SHP77 treated with DMSO at 0.1 percent for 48 hours (cell line): ENCODE measurements at regions not wholly inside any gene's neighbourhood (a gene's known extent, or its start where the extent isn't known, plus 50 kb on each side); places are given as distances from the start of the nearest gene placed in this dataset.
"Not testable (repeated sequence)": the region's sequence is repeated elsewhere in the genome, so short reads cannot be mapped to it uniquely, and the experiment has no call there.

ENCODE experiments used
- DNase-seq: peaks from one replicate; lab custom pipeline; 2025; lab: John Stamatoyannopoulos, UW

DNA sequence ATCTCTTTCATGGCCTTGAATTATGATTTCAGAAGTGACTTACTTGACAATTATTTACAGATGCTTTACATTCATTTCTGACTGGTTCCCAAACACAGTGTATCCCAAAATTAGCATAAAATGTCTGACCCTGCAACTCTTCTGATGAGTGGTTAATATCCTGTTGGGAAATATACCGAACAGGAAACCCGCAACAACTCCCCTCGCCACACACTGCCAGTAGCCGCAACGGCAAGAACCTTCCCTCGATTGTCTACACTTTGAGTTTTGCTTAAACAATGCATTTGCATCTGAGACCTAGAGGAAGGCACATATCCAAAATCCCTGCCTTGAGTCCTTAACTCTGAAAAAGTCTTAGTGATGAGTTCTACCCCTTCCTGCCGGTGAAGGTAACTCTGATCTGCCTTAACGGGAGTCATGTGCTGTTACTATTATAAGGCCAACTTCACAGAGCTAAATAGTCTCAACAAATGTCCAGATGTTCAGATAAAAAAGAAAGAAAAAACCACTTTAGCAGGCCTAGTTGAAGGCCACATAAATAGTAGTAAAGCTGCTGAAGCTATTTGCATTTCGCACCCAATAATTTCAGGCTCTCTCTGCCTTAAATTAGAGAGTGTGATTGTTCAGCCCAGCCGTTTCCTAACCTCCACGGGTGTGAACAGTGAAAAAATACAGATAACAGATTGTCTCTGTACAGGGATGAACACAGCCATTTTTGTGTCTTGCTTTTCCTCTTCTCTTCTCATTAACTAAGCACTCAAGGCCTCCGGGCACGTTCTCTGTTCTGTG is 321.1 kb downstream of the HS3ST3B1 start:
- DNase-seq = no peak

DNA sequence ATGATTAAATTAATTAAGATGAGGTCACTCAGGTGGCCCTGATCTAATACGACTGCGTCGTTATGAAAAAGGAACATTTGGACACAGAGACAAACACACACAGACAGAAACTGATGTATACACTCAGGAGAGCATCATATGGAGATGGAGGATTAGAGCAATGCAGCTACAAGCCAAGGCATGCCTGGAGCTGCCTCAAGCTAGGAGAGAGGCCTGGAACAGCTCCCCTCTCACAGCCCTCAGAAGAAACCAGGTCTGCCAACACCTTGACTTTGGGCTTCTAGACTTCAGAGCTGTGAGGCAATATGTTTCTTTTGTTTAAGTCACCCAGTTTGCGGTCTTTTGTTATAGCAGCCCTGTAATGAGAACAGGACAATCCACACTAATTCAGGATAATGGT is 318.9 kb downstream of the HS3ST3B1 start:
- no peak for DNase-seq

GRCh38 chr17:14616528-14616927 is 315.6 kb downstream of the HS3ST3B1 start:
- DNase-seq = no peak

- DNase-seq = no peak
These were observed 304.4 kb downstream of the HS3ST3B1 start for GRCh38 chr17:14605267-14605599.

DNA sequence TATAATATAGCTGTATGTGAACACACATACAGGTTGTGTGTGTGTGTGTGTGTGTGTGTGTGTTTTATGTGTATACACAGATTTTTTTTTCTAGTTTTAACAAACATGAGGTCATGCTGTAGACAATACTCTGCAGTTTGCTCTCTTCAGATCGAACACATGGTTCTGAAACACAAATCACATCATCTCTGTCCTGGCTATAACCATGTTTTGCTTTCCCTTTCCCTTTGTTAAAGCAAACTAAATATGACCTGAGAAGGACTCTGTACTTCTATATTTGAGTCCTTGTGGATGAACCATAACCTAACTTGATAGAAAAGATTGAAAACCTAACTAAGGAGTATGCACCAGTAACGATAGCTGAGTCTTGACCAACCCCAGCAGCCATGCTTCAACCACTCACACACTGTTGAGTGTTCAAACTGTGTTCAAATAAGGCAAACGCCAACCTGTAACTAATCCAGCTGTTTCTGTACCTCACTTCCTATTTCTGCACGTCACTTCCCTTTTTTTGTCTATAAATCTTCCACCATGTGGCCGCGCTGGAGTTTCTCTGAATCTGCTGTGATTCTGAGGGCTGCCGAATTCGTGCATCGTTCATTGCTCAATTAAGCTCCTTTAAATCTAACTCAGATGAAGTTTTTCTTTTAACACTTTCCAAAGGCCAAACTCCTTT is 303.8 kb downstream of the HS3ST3B1 start:
- DNase-seq = no peak

DNA sequence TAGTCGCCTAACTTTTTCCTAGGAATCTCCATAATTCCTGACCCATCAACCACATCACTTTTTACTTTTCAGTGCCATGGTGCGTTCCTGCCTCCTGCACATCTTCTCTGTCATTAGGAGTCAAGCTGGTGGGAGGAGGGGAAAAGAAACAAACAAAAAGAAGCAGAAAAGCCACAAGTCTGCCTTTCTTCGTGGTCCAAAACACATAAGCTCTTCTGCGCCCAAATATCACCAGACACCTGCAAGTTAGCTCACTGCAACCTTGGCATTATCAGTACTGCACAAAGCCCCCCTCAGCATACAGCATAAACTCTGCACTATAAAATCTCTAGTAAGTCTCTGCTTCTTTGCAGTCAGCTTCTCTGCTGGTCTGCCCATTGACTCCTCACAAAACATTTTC is 295.3 kb downstream of the HS3ST3B1 start:
- no peak for DNase-seq

GRCh38 chr17:14595656-14596055 is 294.8 kb downstream of the HS3ST3B1 start:
- no peak for DNase-seq

- DNase-seq = no peak
These were observed 293.8 kb downstream of the HS3ST3B1 start for GRCh38 chr17:14594690-14595089.

GRCh38 chr17:14593956-14594355 is 293.1 kb downstream of the HS3ST3B1 start:
- DNase-seq = no peak

DNA sequence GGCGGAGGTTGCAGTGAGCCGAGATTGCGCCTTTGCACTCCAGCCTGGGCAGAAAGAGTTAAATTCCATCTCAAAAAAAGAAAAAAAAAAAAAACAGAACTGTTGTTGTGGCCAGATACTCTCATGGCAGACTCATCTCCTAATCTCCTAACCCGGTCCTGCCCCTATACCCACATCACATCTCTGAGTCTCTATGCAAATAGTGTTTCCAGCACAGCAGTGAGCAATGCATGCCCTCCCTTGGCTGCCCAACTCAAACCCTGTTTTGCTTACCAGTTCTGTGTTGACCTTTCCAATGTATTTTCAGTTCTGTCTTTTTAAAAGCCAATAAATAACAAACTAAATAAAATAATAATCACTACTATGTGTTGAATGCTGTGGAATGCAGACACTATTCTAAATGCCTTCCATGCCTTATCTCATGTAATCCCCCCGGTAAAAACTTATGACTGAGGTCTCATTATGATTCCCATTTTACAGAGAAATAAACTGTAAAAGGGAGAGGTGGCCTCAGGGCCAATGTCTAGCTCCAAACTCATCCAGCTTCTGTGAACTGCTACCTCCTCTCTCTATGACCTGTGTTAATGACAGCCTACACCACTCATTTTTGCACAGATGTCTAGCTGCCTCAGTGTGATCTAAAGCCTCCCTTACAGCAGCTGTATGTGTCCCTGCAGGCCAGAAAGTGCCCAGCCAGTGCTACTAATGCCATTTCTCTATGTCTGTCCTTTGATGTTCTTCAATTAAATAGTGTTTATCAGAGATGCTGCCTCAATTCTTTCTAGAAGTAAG is 289.8 kb downstream of the HS3ST3B1 start:
- no peak for DNase-seq

DNA sequence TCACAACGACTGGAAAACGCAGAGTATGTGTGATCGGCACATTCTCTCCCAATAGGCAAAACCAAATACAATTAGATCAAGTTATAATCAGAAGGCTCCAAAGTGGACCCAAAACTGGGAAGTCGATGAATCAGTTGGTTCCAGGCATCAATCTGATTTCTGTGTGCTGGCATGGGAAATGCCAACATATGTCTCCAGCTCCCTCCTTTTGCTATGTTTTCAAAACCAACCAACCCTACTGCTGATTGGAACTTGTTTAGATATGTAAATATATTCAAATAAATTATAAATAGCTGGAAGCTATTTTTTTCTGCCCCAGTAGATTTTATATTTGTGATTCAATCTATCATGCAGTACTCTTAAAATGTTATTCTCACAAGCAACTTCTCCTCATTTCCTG is 284.2 kb downstream of the HS3ST3B1 start:
- DNase-seq = no peak

DNA sequence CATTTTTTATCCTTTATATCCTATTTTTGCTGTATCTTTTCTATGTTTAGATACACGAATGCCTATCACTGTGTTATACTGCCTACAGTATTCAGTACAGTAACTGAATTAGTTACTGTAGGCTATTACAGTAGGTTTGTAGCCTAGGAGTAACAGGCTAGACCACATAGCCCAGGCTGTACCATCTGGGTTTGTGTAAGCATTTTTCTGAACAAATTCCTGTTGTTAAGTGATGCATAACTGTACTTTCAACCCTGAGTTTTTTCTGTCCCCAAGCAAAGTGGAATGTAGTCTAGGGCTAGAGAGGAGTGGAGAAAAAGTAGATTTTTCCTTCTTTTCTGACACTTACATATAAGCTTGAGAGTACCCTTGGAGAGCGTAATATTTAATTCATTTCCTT is 282.1 kb downstream of the HS3ST3B1 start:
- no peak for DNase-seq

- DNase-seq = no peak
These were observed 280.4 kb downstream of the HS3ST3B1 start for GRCh38 chr17:14581186-14581830.

DNA sequence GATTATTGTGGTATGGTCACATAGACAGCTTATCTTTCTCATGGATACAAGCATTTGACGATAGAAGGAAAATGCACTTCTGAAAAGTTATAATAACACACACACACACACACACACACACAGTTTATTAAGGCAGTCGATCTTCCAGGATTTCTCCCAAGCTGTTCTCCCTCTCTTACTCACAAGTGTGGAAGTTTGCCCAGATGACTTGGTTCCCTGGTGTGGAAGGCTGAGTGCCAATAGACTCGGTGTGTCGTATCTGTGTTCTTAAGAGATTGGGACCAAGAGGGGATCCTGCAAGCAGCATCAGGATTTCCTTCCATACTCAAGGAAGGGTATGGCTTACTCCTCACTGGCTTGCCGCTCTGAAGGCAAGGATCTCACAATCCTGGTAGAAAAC is 279.6 kb downstream of the HS3ST3B1 start:
- no peak for DNase-seq

DNA sequence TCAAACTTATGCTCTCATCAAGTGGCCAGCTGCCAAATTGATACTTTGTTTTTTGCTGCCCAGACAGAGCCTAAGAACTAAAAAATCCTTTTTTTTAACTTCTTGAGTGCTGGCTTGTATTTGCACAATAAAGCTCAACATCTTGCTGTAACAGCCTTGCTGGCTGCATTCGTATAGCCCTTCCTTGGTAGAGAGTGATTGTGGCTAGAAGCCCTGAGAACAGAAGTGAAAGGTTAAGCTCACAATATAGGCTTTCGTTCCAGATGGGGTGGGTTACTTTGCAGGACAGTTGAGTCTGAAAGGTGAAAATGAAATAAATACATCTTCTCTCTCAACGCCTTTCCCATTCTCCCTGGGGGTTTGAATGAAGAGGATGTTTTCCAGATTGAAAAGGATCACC is 278.8 kb downstream of the HS3ST3B1 start:
- DNase-seq = no peak

GRCh38 chr17:14575471-14575953 is 274.6 kb downstream of the HS3ST3B1 start:
- no peak for DNase-seq

DNA sequence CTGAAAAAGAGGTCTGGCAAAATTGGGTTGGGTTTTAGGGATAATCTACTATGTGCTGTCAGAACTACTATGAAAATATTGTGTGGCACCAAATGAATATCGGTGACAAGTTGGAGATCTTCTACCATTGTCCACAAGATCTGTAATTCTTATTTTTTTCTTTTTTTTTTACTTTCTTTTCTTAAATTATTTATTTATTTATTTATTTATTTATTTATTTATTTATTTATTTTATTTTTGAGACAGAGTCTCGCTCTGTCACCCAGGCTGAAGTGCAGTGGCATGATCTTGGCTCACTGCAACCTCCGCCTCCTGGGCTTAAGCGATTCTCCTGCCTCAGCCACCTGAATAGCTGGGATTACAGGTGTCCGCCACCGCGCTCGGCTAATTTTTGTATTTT is 259.4 kb downstream of the HS3ST3B1 start:
- DNase-seq = not testable (repeated sequence)

GRCh38 chr17:14559264-14560119 is 258.6 kb downstream of the HS3ST3B1 start:
- no peak for DNase-seq

DNA sequence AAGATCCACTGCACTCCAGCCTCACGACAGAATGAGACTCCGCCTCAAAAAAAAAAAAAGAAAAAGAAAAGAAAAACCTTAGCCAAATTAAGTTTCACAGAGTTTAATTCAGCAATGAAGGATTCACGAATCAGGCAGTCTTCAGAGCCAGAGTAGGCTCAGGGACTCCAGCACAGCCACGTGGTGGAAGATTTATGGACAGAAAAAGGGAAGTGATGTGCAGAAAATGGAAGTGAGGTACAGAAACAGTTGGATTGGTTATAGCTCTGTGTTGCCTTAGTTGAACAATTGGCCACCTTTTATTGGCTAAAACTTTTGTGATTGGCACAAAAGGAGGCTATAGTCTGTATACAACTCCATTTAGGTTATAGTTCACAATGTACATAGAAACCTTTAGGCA is 256.6 kb downstream of the HS3ST3B1 start:
- no peak for DNase-seq

DNA sequence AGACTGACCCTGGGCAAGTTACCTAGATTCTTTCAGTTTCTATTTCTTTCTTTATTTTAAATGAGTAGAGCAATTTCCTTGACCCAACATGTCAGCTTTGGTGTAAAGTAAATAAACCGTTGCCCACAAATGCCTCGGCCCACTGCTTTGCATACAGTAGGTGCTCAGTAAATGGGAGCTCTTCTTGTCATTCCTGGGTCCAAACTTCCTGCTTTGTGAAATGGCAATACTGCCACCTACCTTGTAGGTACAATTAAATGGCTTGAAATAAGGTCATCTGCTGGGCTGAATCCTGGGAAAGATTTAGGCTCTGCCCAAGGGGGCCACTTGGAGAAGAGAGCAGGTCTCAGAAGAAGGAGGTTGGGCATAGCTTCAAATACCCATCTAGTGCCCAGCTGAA is 253.0 kb downstream of the HS3ST3B1 start:
- DNase-seq = no peak

- no peak for DNase-seq
These were observed 251.4 kb downstream of the HS3ST3B1 start for GRCh38 chr17:14552306-14552705.
